ENCODE measurements at regions not wholly inside any gene's neighbourhood (a gene's known extent, or its start where the extent isn't known, plus 50 kb on each side); places are given as distances from the start of the nearest gene placed in this dataset.
"Not testable (repeated sequence)": the region's sequence is repeated elsewhere in the genome, so short reads cannot be mapped to it uniquely, and the experiment has no call there.

DNA sequence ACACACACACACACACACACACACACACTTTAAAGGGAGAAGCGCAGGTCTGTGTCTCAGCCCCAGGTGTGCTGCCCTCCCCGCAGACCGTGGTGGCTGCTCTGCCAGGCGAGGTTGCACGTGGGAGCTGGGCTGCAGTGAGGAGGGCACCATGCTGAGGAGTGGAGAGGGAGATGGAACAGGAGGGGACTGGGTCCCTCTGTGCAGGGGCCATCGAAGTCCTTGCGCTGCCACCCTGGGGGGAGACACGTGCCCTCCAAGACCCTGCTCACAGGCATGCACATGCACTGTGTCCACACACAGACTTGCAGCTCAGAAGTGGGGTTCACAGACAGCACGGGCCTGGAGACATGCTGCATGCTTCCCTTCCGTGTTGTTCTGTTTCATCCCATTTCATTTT is 65.5 kb upstream of the HGFAC start:
- no peak overlapping the region for H3K4me3 ChIP-seq
- no peaks in the 10 kb centered on the region for H3K27me3 ChIP-seq (replicated peaks; ENCODE audit: insufficient read depth)
- no peaks in the 10 kb centered on the region for H3K36me3 ChIP-seq
- no peaks in the 10 kb centered on the region for H3K4me1 ChIP-seq (replicated peaks)
- no peaks in the 10 kb centered on the region for H3K9me3 ChIP-seq
- TF ChIP-seq POLR2A (IDR thresholded peaks at IDR 0.05), result no peak
- TF ChIP-seq POLR2AphosphoS5 (IDR thresholded peaks at IDR 0.05), result no peak
- TF ChIP-seq, protein P1, sequence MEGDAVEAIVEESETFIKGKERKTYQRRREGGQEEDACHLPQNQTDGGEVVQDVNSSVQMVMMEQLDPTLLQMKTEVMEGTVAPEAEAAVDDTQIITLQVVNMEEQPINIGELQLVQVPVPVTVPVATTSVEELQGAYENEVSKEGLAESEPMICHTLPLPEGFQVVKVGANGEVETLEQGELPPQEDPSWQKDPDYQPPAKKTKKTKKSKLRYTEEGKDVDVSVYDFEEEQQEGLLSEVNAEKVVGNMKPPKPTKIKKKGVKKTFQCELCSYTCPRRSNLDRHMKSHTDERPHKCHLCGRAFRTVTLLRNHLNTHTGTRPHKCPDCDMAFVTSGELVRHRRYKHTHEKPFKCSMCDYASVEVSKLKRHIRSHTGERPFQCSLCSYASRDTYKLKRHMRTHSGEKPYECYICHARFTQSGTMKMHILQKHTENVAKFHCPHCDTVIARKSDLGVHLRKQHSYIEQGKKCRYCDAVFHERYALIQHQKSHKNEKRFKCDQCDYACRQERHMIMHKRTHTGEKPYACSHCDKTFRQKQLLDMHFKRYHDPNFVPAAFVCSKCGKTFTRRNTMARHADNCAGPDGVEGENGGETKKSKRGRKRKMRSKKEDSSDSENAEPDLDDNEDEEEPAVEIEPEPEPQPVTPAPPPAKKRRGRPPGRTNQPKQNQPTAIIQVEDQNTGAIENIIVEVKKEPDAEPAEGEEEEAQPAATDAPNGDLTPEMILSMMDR (IDR thresholded peaks at IDR 0.05), result no peak
- DNase-seq (ENCODE audit: low spot score), result no peak
- 87% methylated on average over 10 of the region's 10 CpGs for WGBS
- intact Hi-C loops (cut with DNase I), result no loop called here
- H3K27ac ChIP-seq, result no peak overlapping the region

DNA sequence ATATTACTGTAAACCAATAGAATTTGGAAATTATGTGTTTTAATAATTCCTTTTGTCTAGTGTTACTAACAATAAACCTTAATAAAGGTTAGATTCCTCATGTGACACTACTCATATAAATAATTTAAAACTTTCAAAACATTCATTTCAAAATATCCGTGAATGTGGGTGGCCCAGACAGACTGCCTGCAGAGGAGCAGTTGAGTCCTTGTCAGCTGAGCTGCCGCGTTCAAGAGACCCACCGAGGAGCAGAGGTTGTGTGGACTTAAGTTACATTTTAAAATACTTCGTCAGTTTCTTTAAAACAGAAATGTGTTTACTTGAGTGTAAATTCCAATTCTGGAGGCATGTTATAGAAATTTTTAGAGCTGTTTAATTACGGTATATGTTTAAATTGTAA is 64.2 kb upstream of the HGFAC start:
- H3K4me1 ChIP-seq (replicated peaks), result no peaks in the 10 kb centered on the region
- 85% methylated on average over 6 of the region's 6 CpGs for WGBS
- TF ChIP-seq, protein P1 (IDR thresholded peaks at IDR 0.05), result no peak
- TF ChIP-seq POLR2A (IDR thresholded peaks at IDR 0.05), result no peak
- no peak for TF ChIP-seq POLR2AphosphoS5 (IDR thresholded peaks at IDR 0.05)
- DNase-seq (ENCODE audit: low spot score), result no peak
- H3K4me3 ChIP-seq, result no peak overlapping the region
- no peak overlapping the region for H3K27ac ChIP-seq
- H3K9me3 ChIP-seq, result no peaks in the 10 kb centered on the region
- H3K36me3 ChIP-seq, result no peaks in the 10 kb centered on the region
- intact Hi-C loops (cut with DNase I), result no loop called here
- no peaks in the 10 kb centered on the region for H3K27me3 ChIP-seq (replicated peaks; ENCODE audit: insufficient read depth)

DNA sequence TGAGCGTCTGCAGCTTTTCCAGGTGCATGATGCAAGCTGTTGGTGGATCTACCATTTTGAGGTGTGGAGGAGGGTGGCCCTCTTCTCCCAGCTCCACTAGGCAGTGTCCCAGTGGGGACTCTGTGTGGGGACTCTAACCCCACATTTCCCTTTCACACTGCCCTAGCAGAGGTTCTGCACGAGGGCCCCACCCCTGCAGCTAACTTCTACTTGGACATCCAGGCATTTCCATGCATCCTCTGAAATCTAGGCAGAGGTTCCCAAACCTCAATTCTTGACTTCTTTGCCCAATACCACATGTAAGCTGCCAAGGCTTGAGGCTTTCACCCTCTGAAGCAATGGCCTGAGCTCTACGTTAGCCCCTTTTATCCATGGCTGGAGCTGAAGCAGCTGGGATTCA is 61.4 kb upstream of the HGFAC start:
- H3K27me3 ChIP-seq (replicated peaks; ENCODE audit: insufficient read depth); H3K4me1 ChIP-seq (replicated peaks); H3K9me3 ChIP-seq; H3K4me3 ChIP-seq; DNase-seq (ENCODE audit: low spot score); H3K27ac ChIP-seq; intact Hi-C loops (cut with DNase I); H3K36me3 ChIP-seq: not testable (repeated sequence)
- 96% methylated on average over 3 of the region's 3 CpGs for WGBS

DNA sequence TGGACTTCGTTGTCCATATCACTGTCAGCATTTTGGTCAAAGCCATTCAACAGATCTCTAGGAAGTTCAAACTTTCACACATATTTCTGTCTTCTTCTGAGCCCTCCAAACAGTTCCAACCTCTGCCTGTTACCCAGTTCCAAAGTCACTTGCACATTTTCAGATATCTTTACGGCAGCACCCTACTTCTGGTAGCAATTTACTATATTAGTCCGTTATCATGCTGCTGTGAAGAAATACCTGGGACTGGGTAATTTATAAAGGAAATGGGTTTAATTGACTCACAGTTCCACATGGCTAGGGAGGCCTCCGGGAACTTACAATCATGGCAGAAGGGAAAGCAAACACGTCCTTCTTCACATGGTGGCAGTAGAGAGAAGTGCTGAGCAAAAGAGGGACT is 60.6 kb upstream of the HGFAC start:
- H3K9me3 ChIP-seq; H3K27me3 ChIP-seq (replicated peaks; ENCODE audit: insufficient read depth); H3K4me1 ChIP-seq (replicated peaks); H3K4me3 ChIP-seq; intact Hi-C loops (cut with DNase I); H3K27ac ChIP-seq; DNase-seq (ENCODE audit: low spot score); H3K36me3 ChIP-seq: not testable (repeated sequence)
- TF ChIP-seq, protein P1 (IDR thresholded peaks at IDR 0.05), result peak in 1 of 4 experiments; percentile 20
- 77% methylated on average over 5 of the region's 5 CpGs for WGBS

DNA sequence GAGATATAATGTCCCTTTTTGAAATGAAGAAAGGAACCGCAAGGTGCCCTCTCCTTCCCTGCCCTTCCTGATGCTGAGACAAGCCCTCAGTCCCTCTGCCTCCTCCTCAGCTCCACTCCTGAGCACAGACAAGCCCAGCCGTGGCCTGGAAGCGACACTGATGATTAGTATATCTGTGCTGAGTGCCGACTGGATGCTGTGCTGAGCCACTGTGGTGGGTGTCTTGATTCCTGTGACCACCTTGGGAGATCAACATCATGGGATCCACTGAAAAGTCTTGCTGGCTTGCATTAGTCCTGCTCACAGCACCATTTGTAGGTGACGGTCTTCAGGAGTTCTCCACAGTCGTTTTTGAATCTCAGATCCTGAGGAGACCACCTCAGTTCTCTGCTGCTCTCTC is 59.5 kb upstream of the HGFAC start:
- no peaks in the 10 kb centered on the region for H3K36me3 ChIP-seq
- H3K4me3 ChIP-seq, result no peak overlapping the region
- no peak for DNase-seq (ENCODE audit: low spot score)
- H3K4me1 ChIP-seq (replicated peaks), result peaks cover 3% of the 10 kb centered on the region
- intact Hi-C loops (cut with DNase I), result no loop called here
- 88% methylated on average over 6 of the region's 6 CpGs for WGBS
- H3K9me3 ChIP-seq, result no peaks in the 10 kb centered on the region
- no peaks in the 10 kb centered on the region for H3K27me3 ChIP-seq (replicated peaks; ENCODE audit: insufficient read depth)
- TF ChIP-seq POLR2A (IDR thresholded peaks at IDR 0.05), result no peak
- TF ChIP-seq POLR2AphosphoS5 (IDR thresholded peaks at IDR 0.05), result no peak
- TF ChIP-seq, protein P1 (IDR thresholded peaks at IDR 0.05), result no peak
- H3K27ac ChIP-seq, result no peak overlapping the region

DNA sequence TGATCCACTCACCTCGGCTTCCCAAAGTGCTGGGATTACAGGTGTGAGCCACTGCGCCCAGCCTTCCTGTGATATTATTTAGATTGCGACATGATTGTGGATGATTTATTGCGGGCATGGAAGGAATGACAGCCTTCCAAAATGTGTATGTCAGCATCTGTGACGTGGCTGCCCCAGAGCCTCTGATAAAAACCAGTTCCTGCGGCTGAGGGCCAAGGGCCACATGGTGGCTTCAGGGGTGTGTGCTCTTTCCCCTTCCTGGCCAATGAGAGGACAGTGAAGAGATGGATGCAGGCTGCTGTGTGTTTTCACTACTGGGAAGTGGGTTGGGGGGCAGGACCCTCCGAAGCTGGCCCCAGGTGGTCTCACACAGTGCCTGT is 57.4 kb upstream of the HGFAC start:
- WGBS, result 66% methylated on average over 7 of the region's 7 CpGs
- intact Hi-C loops (cut with DNase I), result no loop called here
- Histone ChIP-seq H3K27me3 (replicated peaks; ENCODE audit: insufficient read depth) (no peaks in the 10 kb centered on the region), H3K9me3 (no peaks in the 10 kb centered on the region), H3K36me3 (no peaks in the 10 kb centered on the region), H3K27ac (peak overlapping the region; percentile 87 to 90), H3K4me3 (no peak overlapping the region), H3K4me1 (replicated peaks) (peaks cover 10% of the 10 kb centered on the region)
- DNase-seq (ENCODE audit: low spot score), result no peak
- TF ChIP-seq, protein P1 (IDR thresholded peaks at IDR 0.05), result no peak
- TF ChIP-seq POLR2AphosphoS5 (IDR thresholded peaks at IDR 0.05), result no peak
- TF ChIP-seq POLR2A (IDR thresholded peaks at IDR 0.05), result no peak
